Prostate gland (tissue), 2 donors: ENCODE measurements at regions not wholly inside any gene's neighbourhood (a gene's known extent, or its start where the extent isn't known, plus 50 kb on each side); places are given as distances from the start of the nearest gene placed in this dataset.
A peak's percentile ranks its signal among the peaks of the same experiment; 100 is the strongest.

Experiments
- POLR2A ChIP-seq: fragments of 450-650 bp; IDR thresholded peaks from one replicate; pipeline ENCODE4 v1.6.1; 2016; ENCODE audit warnings: antibody characterized with exemption, mild to moderate bottlenecking
- POLR2AphosphoS5 ChIP-seq: sonication (generic); formaldehyde crosslinking; IDR thresholded peaks from one replicate; pipeline ENCODE4 v1.6.1; 2017; ENCODE audit warnings: antibody characterized with exemption
- TF ChIP-seq, protein P1 (sequence below), 4 experiments: fragments of 200-600 bp in 2 of 4; fragments of 450-650 bp in 2 of 4; sonication (generic) in 2 of 4; IDR thresholded peaks; 1 replicate in 3 of 4; 2 replicates in 1 of 4; pipeline ENCODE4 v1.5.1; 2016 to 2019; ENCODE audit warnings: antibody characterized with exemption in 4 of 4, mild to moderate bottlenecking in 2 of 4, moderate library complexity in 2 of 4

DNA sequence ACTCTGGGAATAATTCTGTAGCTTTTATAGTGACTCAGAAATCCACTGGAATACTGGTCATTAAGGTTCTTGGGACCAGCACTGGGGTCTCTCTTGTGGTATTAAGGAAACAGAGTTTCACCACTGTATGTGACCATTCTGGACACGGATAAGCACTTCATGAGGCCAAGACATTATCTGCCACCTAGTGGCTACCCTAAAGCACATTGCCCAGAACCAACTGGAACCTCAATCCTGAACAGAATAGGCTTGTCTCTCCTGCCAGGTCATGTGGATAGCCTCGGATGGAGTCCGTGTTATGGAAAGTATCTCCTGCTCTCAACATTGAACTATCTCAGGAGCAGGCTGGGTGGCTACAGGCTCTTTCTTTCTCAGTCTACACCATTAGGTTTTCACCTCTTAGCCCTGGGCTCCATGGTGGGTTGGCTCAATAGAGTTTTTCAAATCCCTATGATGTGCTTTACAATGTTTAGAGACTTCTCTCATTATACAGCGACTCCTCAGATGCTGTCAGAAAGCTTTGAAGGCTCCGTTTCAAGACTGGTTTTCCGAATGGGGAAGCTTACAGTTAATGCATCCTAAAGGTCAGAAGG, 167.6 kb upstream of the ST8SIA2 start:
- TF ChIP-seq, protein P1, sequence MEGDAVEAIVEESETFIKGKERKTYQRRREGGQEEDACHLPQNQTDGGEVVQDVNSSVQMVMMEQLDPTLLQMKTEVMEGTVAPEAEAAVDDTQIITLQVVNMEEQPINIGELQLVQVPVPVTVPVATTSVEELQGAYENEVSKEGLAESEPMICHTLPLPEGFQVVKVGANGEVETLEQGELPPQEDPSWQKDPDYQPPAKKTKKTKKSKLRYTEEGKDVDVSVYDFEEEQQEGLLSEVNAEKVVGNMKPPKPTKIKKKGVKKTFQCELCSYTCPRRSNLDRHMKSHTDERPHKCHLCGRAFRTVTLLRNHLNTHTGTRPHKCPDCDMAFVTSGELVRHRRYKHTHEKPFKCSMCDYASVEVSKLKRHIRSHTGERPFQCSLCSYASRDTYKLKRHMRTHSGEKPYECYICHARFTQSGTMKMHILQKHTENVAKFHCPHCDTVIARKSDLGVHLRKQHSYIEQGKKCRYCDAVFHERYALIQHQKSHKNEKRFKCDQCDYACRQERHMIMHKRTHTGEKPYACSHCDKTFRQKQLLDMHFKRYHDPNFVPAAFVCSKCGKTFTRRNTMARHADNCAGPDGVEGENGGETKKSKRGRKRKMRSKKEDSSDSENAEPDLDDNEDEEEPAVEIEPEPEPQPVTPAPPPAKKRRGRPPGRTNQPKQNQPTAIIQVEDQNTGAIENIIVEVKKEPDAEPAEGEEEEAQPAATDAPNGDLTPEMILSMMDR (IDR thresholded peaks at IDR 0.05) = peak in 3 of 4 experiments; percentile 37 to 49 (median 38)
- TF ChIP-seq POLR2AphosphoS5 = no peak
- no peak for TF ChIP-seq POLR2A
